SK-N-SH (cell line): ENCODE measurements at regions not wholly inside any gene's neighbourhood (a gene's known extent, or its start where the extent isn't known, plus 50 kb on each side); places are given as distances from the start of the nearest gene placed in this dataset.

Experiments
- CTCF ChIA-PET: fragments of 300-600, 350-600 bp; formaldehyde crosslinking; extraction: SDS; loops from one replicate; lab custom pipeline; 2021; lab: Yijun Ruan, JAX
- POLR2A ChIA-PET: fragments of 350-600 bp; sonication (Branson Sonifier 250); formaldehyde crosslinking; extraction: SDS; loops from one replicate; lab custom pipeline; 2020; ENCODE audit warnings: antibody characterized with exemption, inconsistent platforms; lab: Yijun Ruan, JAX
- DNase-seq: peaks from one replicate; pipeline ENCODE4 v3.0.0; 2012
- H2AFZ ChIP-seq: fragments of 200-600 bp; sonication (generic); 2 replicates; pipeline ENCODE4 v1.8.1; 2016; ENCODE audit warnings: antibody characterized with exemption, mild to moderate bottlenecking, low read depth
- H3F3A ChIP-seq: fragments of 200-600 bp; sonication (generic); replicated peaks from 2 replicates; pipeline ENCODE3; 2016; ENCODE audit warnings: antibody characterized with exemption, mild to moderate bottlenecking; ENCODE audit not compliant: insufficient read depth
- H3K27ac ChIP-seq, 2 experiments: fragments of 200-500 bp in 1 of 2; fragments of 200-600 bp in 1 of 2; sonication (Bioruptor generic) in 1 of 2; sonication (generic), shearing (Covaris generic) in 1 of 2; 2 replicates each; pipeline versions ENCODE4 v1.5.1 to v1.6.1; 2014 to 2016; ENCODE audit warnings: low read depth in 2 of 2, inconsistent platforms in 1 of 2, low read length in 1 of 2, mild to moderate bottlenecking in 1 of 2, mixed read lengths in 1 of 2
- H3K27me3 ChIP-seq: fragments of 200-600 bp; sonication (generic), shearing (Covaris generic); 2 replicates; pipeline ENCODE4 v1.6.1; 2016; ENCODE audit warnings: mixed run types; ENCODE audit not compliant: insufficient read depth
- H3K36me3 ChIP-seq, 2 experiments: fragments of 200-500 bp in 1 of 2; fragments of 200-600 bp in 1 of 2; sonication (Bioruptor generic) in 1 of 2; sonication (generic) in 1 of 2; replicated peaks in 1 of 2; 2 replicates each; pipeline versions ENCODE3 to v1.5.1; 2014 to 2016; ENCODE audit warnings: low read length in 1 of 2, mild to moderate bottlenecking in 1 of 2; ENCODE audit not compliant: insufficient read depth in 2 of 2, control insufficient read depth in 1 of 2
- H3K4me1 ChIP-seq, 2 experiments: fragments of 200-500 bp in 1 of 2; fragments of 200-600 bp in 1 of 2; sonication (Bioruptor generic) in 1 of 2; sonication (generic), shearing (Covaris generic) in 1 of 2; 2 replicates each; pipeline versions ENCODE4 v1.5.1 to v1.6.1; 2014 to 2016; ENCODE audit warnings: low read depth in 1 of 2, low read length in 1 of 2, mixed run types in 1 of 2; ENCODE audit not compliant: insufficient read depth in 2 of 2, control insufficient read depth in 1 of 2
- H3K4me2 ChIP-seq: fragments of 200-600 bp; sonication (generic), shearing (Covaris generic); 2 replicates; pipeline ENCODE4 v1.6.1; 2017; ENCODE audit warnings: mixed run types
- H3K4me3 ChIP-seq, 2 experiments: fragments of 200-500 bp in 1 of 2; fragments of 200-600 bp in 1 of 2; sonication (Bioruptor generic) in 1 of 2; sonication (generic), shearing (Covaris generic) in 1 of 2; 2 replicates each; pipeline versions ENCODE4 v1.5.1 to v1.8.1; 2014 to 2016; ENCODE audit warnings: low read depth in 2 of 2, inconsistent platforms in 1 of 2, low read length in 1 of 2, mild to moderate bottlenecking in 1 of 2, mixed read lengths in 1 of 2, moderate library complexity in 1 of 2
- H3K79me2 ChIP-seq: fragments of 200-600 bp; sonication (generic); 2 replicates; pipeline ENCODE4 v1.8.1; 2017; ENCODE audit warnings: mild to moderate bottlenecking; ENCODE audit not compliant: insufficient read depth
- H3K9ac ChIP-seq: fragments of 200-600 bp; sonication (generic); 2 replicates; pipeline ENCODE4 v1.6.1; 2017; ENCODE audit warnings: mixed run types
- H3K9me2 ChIP-seq: fragments of 200-600 bp; sonication (generic); 2 replicates; pipeline ENCODE4 v1.6.1; 2017; ENCODE audit warnings: mixed run types
- H3K9me3 ChIP-seq: fragments of 200-600 bp; sonication (generic); 2 replicates; pipeline ENCODE4 v1.6.1; 2017; ENCODE audit warnings: mixed run types, mild to moderate bottlenecking, moderate library complexity
- H4K20me1 ChIP-seq: fragments of 200-600 bp; sonication (generic); 2 replicates; pipeline ENCODE4 v1.6.1; 2017; ENCODE audit warnings: mild to moderate bottlenecking, mixed run types; ENCODE audit not compliant: insufficient read depth
- CHD2 ChIP-seq: fragments of 150-350 bp; IDR thresholded peaks from 2 replicates; pipeline ENCODE4 v1.6.1; 2018; ENCODE audit warnings: low read length; ENCODE audit not compliant: partially characterized antibody
- CTCF ChIP-seq: fragments of 200-600 bp; sonication (generic); IDR thresholded peaks from 2 replicates; pipeline ENCODE4 v1.6.1; 2017; ENCODE audit warnings: antibody characterized with exemption, mild to moderate bottlenecking, moderate library complexity
- ELF1 ChIP-seq: IDR thresholded peaks from 2 replicates; pipeline ENCODE4 v1.4.0; 2012
- EP300 ChIP-seq, 2 experiments: IDR thresholded peaks; 2 replicates each; pipeline versions ENCODE4 v1.4.0 to v1.6.1; 2012; ENCODE audit warnings: borderline replicate concordance in 1 of 2, low read depth in 1 of 2, low read length in 1 of 2
- EZH2phosphoT487 ChIP-seq: fragments of 200-600 bp; sonication (generic); IDR thresholded peaks from 2 replicates; pipeline ENCODE4 v1.6.1; 2017; ENCODE audit warnings: low read depth, mixed run types, mild to moderate bottlenecking, antibody characterized with exemption, moderate library complexity, borderline replicate concordance
- FOSL2 ChIP-seq: IDR thresholded peaks from 2 replicates; pipeline ENCODE4 v1.4.0; 2012; ENCODE audit warnings: low read depth, mild to moderate bottlenecking, moderate library complexity, borderline replicate concordance
- GATA2 ChIP-seq: sonication (generic); formaldehyde crosslinking; IDR thresholded peaks from 2 replicates; pipeline ENCODE4 v1.5.0; 2020; ENCODE audit warnings: mild to moderate bottlenecking, missing genetic modification reagents
- IRF3 ChIP-seq: fragments of 150-350 bp; IDR thresholded peaks from 2 replicates; pipeline ENCODE4 v1.6.1; 2016; ENCODE audit warnings: mild to moderate bottlenecking, low read depth, low read length
- JUND ChIP-seq: IDR thresholded peaks from 2 replicates; pipeline ENCODE4 v1.4.0; 2012
- MAX ChIP-seq: IDR thresholded peaks from 2 replicates; pipeline ENCODE4 v1.4.0; 2012; ENCODE audit warnings: low read depth
- MEF2A ChIP-seq: IDR thresholded peaks from 2 replicates; pipeline ENCODE4 v1.4.0; 2012; ENCODE audit warnings: low read depth, borderline replicate concordance
- MXI1 ChIP-seq: IDR thresholded peaks from 2 replicates; pipeline ENCODE4 v1.6.1; 2012; ENCODE audit warnings: mild to moderate bottlenecking, low read depth, low read length, improper control_type of control experiment
- NFIC ChIP-seq: IDR thresholded peaks from 2 replicates; pipeline ENCODE4 v1.4.0; 2012; ENCODE audit warnings: borderline replicate concordance
- NRF1 ChIP-seq: IDR thresholded peaks from 2 replicates; pipeline ENCODE4 v1.6.1; 2012; ENCODE audit warnings: low read depth, mild to moderate bottlenecking, low read length
- POLR2AphosphoS5 ChIP-seq: IDR thresholded peaks from 2 replicates; pipeline ENCODE4 v1.6.1; 2012; ENCODE audit warnings: low read depth, low read length
- REST ChIP-seq: IDR thresholded peaks from 2 replicates; pipeline ENCODE4 v1.6.1; 2012; ENCODE audit warnings: mild to moderate bottlenecking, low read depth, low read length, moderate library complexity
- RFX5 ChIP-seq: IDR thresholded peaks from 2 replicates; pipeline ENCODE4 v1.6.1; 2012; ENCODE audit warnings: mild to moderate bottlenecking, improper control_type of control experiment, low read length
- TAF1 ChIP-seq: IDR thresholded peaks from 2 replicates; pipeline ENCODE4 v1.6.1; 2012; ENCODE audit warnings: low read depth, mild to moderate bottlenecking, low read length, moderate library complexity, borderline replicate concordance
- TCF12 ChIP-seq: IDR thresholded peaks from 2 replicates; pipeline ENCODE4 v1.4.0; 2012
- USF2 ChIP-seq: fragments of 150-350 bp; IDR thresholded peaks from 2 replicates; pipeline ENCODE4 v1.6.1; 2017; ENCODE audit warnings: antibody characterized with exemption, low read length, low read depth, borderline replicate concordance
- YY1 ChIP-seq: IDR thresholded peaks from 2 replicates; pipeline ENCODE4 v1.4.0; 2012; ENCODE audit warnings: low read depth, mild to moderate bottlenecking
- whole genome bisulfite sequencing: methylation state at CpG from one replicate; pipeline ENCODE4 v1.1.6; 2017; ENCODE audit warnings: low lambda C conversion rate; 5-methylcytosine and 5-hydroxymethylcytosine counted together

- ChIA-PET POLR2A (no interaction called here), CTCF (interaction anchor here (1.0 kb wide), 1 partner anchor 75 kb away, joined by 3 read pairs; no protein-coding TSS in a partner anchor)
- H3K27me3 ChIP-seq, result peaks cover 26% of the 10 kb centered on the region; the same call in 1 of the 2 replicates
- peaks cover 0 to under 1% of the 10 kb centered on the region in 2 experiments; a peak in 1 of 4 replicates for H3K4me1 ChIP-seq
- no peak overlapping the region for H3K9ac ChIP-seq
- H3F3A ChIP-seq, result no peaks in the 10 kb centered on the region
- no peak overlapping the region for H3K27ac ChIP-seq
- H3K4me3 ChIP-seq, result no peak overlapping the region
- no peaks in the 10 kb centered on the region for H4K20me1 ChIP-seq
- TF ChIP-seq EP300 (IDR thresholded peaks at IDR 0.05; ENCODE audit: borderline replicate concordance in 1 of 2, low read depth in 1 of 2, low read length in 1 of 2) (no peak), ELF1 (no peak), FOSL2 (no peak), TAF1 (no peak), EZH2phosphoT487 (no peak), USF2 (no peak), GATA2 (no peak), YY1 (no peak)
- 0% methylated on average over 1 of the region's 1 CpG for WGBS
- no peaks in the 10 kb centered on the region for H3K79me2 ChIP-seq
- no peaks in the 10 kb centered on the region for H3K36me3 ChIP-seq
- H2AFZ ChIP-seq, result no peak overlapping the region
- H3K9me2 ChIP-seq, result no peaks in the 10 kb centered on the region
- H3K9me3 ChIP-seq, result no peaks in the 10 kb centered on the region
- no peak for DNase-seq
- H3K4me2 ChIP-seq, result no peak overlapping the region
Measured at GRCh38 chr19:41495589-41495988, 52.6 kb downstream of the ERICH4 start.

GRCh38 chr19:41499899-41500298 lies 56.9 kb downstream of the ERICH4 start:
- Histone ChIP-seq H3K79me2 (no peaks in the 10 kb centered on the region), H4K20me1 (no peaks in the 10 kb centered on the region), H3K9me3 (no peaks in the 10 kb centered on the region), H2AFZ (no peak overlapping the region), H3K27me3 (peaks cover 47% of the 10 kb centered on the region; the same call in 1 of the 2 replicates), H3K4me2 (no peak overlapping the region), H3K9me2 (no peaks in the 10 kb centered on the region), H3K36me3 (no peaks in the 10 kb centered on the region), H3K27ac (no peak overlapping the region), H3K4me1 (peaks cover 0 to 6% of the 10 kb centered on the region in 2 experiments; a peak in 2 of 4 replicates), H3F3A (peaks cover 3% of the 10 kb centered on the region), H3K9ac (no peak overlapping the region), H3K4me3 (no peak overlapping the region)
- CTCF ChIA-PET, result no interaction called here
- WGBS, result 39% methylated on average over 10 of the region's 10 CpGs
- DNase-seq, result no peak
- POLR2A ChIA-PET, result no interaction called here
- TF ChIP-seq MEF2A (no peak), EP300 (IDR thresholded peaks at IDR 0.05; ENCODE audit: borderline replicate concordance in 1 of 2, low read depth in 1 of 2, low read length in 1 of 2) (no peak), MXI1 (no peak), CTCF (no peak), ELF1 (no peak), CHD2 (no peak), RFX5 (no peak), MAX (no peak), YY1 (no peak), REST (no peak), TCF12 (no peak), POLR2AphosphoS5 (no peak), TAF1 (no peak), NFIC (no peak), IRF3 (no peak), NRF1 (no peak), JUND (no peak)
